ENCODE measurements at regions not wholly inside any gene's neighbourhood (a gene's known extent, or its start where the extent isn't known, plus 50 kb on each side); places are given as distances from the start of the nearest gene placed in this dataset.

- TF ChIP-seq, protein P1, sequence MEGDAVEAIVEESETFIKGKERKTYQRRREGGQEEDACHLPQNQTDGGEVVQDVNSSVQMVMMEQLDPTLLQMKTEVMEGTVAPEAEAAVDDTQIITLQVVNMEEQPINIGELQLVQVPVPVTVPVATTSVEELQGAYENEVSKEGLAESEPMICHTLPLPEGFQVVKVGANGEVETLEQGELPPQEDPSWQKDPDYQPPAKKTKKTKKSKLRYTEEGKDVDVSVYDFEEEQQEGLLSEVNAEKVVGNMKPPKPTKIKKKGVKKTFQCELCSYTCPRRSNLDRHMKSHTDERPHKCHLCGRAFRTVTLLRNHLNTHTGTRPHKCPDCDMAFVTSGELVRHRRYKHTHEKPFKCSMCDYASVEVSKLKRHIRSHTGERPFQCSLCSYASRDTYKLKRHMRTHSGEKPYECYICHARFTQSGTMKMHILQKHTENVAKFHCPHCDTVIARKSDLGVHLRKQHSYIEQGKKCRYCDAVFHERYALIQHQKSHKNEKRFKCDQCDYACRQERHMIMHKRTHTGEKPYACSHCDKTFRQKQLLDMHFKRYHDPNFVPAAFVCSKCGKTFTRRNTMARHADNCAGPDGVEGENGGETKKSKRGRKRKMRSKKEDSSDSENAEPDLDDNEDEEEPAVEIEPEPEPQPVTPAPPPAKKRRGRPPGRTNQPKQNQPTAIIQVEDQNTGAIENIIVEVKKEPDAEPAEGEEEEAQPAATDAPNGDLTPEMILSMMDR (conservative IDR thresholded peaks at IDR 0.05; ENCODE audit: low read length): no peak
- no peak for TF ChIP-seq EZH2phosphoT487 (IDR thresholded peaks at IDR 0.05; ENCODE audit: borderline replicate concordance)
Measured at GRCh38 chr2:224133387-224133786, 94.3 kb upstream of the SERPINE2 start.
